Activated CD8-positive, alpha-beta memory T cell treated with anti-CD3 and anti-CD28 coated beads, Interleukin-2, amount 50 U/mL, for 48 hours (primary cell): ENCODE measurements at regions not wholly inside any gene's neighbourhood (a gene's known extent, or its start where the extent isn't known, plus 50 kb on each side); places are given as distances from the start of the nearest gene placed in this dataset.
"Not testable (repeated sequence)": the region's sequence is repeated elsewhere in the genome, so short reads cannot be mapped to it uniquely, and the experiment has no call there.

Source experiments
- DNase-seq: peaks from one replicate; pipeline ENCODE4 v3.0.0-alpha.2; 2020

DNA sequence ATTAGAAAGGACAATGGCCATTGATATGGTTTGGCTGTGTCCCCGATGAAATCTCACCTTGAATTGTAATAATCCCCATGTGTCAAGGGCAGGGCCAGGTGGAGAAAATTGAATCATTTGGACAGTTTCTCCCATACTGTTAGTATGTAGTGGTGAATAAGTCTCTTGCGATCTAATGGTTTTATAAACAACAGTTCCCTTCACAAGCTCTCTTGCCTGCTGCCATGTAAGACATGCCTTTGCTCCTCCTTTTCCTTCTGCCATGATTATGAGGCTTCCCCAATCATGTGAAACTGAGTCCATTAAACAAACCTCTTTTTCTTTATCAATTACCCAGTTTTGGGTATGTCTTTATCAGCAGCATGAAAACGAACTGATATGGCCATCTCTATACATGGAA, 302.7 kb downstream of the SFMBT2 start:
- DNase-seq, result no peak

DNA sequence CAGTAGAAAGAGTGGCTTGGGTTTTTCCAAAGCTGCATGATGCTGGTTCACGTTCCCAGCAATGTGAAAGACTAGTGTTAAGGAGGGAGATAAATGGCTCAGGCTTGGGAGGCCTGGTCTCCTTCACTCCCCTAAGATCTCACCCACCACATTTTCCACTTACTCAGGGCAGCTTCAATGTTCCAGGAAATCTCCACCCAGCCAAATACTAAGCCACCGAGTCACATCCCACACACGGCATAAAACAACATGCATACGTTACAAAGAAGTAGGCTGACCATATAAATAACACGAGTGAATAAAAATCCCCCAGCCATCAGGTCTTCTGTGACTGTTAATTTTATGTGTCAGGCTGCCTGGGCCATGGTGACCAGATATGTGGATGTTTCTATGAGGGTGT, 303.5 kb downstream of the SFMBT2 start:
- DNase-seq, result no peak

DNA sequence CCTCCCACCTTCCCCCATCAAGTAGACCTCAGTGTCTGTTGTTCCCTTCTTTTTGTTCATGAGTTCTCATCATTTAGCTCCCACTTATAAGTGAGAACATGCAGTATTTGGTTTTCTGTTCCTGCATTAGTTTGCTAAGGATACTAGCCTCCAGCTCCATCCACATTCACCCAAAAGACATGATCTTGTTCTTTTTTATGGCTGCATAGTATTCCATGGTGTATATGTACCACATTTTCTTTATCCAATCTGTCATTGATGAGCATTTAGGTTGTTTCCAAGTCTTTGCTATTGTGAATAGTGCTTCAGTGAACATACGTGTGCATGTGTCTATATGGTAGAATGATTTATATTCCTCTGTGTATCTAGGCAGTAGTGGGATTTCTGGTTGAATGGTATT, 306.5 kb downstream of the SFMBT2 start:
- not testable (repeated sequence) for DNase-seq

DNA sequence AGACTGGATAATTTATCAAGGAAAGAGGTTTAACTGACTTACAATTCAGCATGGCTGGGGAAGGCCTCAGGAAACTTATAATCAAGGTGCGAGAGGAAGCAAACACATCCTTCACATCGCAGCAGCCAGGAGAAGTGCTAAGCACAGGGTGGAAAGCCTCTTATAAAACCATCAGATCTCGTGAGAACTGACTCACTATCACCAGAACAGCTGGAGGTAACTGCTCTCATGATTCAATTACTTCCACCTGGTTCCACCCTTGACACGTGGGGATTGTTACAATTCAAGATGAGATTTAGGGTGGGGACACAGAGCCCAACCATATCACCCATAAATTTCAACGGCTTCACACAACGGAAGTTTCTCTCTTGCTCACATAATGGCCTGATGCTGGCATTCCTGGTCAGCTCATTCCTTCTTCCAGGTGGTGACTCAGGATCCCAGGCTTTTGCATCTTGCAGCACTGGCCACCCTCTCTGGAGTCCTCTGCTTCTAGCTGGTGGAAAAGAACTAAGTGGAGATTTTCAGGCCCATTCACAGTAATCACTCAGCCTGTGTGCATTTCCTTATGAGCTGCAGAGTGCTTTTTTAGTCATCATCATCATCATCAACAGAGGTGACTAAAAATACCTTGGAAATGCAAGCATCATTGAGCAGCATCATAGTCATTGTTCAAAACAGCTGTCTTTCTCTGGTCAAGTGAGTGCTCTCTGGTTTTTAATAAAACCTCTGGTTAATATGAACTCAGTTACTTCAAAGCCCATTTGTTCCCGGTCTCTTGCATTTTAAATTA, 308.1 kb downstream of the SFMBT2 start:
- no peak for DNase-seq

DNA sequence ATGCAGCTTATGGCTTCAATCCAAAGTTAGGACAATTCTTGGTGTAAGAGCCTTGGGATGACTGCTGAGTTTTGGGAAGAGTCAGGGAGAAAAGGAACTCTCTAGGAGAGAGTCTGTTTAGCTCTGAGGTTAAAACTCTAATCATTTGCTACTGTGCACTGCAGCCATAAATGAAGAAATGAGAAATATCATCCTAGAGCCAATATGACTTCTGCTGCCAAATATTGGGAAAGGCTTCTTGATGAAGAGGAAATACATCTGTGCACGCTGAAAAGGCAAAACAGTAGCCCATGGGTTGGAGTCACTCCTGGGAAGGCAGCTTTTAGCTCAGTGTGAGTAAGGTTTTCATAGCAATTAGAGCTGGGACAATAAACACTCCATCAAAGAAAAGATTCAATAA, 308.8 kb downstream of the SFMBT2 start:
- no peak for DNase-seq

DNA sequence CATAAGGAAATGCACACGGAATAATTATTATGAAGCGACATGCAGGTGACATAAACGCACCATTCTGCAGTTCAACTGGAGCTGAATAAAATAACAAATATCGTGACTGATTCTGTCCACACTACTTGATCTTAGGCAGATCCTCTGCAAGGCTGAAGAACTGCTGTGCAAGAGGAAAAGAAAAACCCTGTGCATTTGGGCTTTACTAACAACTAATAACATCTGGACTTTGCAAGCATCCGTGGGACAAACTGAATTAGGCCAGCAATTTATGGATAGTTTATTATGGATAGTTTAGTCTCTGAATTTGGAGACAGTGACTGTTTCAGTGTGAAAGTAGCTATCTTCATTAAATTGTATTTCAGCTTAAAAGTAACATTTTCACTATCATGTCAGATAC, 309.4 kb downstream of the SFMBT2 start:
- no peak for DNase-seq

DNA sequence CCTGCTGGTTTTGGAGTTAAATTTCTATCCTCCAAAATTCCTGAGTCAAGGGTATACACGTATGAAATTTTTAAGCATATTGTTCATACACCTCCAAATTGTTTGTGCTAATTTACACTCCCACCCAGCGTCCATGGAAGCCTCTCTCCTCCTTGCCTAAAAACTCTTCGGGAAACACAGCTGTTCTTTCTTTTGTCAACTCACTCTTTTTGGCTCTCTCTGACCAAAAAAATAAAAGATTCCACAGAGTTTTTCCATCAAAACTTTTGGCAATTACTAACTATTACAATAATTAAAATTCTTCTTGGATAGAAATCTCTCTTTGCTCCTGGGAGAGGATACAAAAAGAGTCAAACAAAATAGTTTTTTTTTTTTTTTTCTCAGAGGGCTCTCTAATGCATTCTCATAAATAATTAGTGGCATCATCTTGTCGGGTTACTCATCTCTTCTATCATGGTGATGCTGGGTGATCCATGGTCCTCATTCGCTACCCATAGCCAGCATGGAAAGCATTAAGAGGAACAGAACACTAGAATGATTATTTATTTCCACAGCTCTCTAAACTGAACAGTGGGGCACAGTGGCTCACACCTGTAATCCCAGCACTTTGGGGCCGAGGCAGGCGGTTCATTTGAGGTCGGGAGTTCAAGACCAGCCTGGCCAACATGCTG, 310.7 kb downstream of the SFMBT2 start:
- DNase-seq, result no peak

DNA sequence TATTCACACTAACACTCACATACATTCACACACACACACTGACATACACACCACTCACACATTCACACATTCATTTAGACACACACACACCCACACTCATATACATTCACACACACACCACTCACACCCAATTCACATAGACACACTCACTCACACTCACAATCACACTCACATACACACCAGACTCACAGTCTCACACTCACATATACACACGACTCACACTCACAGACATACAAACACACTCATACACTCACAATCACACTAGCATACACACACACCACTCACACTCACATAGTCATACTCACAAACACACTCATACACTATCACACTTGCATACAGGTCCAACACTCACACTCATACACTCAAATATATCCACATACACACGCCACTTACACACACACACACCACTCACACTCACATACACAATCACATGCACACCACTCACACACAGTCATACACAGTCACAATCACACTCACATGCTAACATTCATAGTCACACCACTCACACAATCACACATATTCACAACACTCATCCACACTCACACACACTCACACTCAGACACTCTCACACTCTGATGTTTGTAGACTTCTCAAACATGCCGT, 312.6 kb downstream of the SFMBT2 start:
- DNase-seq, result no peak

DNA sequence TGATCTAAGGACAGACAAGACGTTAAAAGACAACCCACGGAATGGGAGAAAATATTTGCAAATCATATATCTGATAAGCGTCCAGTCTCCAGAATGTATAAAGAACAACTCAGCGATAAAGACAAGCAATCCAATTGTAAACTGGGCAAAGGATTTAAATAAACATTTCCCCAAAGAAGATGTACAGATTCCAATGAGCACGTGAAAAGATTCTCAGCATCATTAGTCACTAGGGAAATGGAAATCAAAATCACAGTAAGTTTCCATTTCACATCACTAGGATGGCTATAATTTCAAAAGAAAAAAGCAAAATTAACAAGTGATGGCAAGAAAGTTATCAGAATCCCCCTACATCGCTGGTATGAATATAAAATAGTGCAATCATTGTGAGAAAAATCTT, 316.1 kb downstream of the SFMBT2 start:
- no peak for DNase-seq

DNA sequence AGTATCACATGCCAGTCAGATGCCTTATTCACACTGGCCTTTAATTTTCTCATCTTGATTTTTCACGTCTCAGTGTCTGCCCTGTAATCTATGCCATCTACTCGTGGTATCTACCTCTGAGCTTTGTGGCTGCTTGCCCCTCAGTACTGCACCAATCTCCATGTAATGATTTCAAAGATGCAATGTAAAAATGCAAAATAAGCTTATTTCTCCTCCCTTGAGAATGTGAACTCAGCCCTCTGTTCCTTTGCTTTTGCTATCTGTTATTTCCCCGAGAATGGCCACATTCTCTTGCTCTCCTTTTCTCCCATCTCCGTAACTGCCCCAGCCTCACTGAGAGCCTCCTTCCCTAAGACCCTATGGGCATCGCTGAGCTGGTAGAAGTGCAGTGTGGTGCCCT, 317.5 kb downstream of the SFMBT2 start:
- DNase-seq, result no peak

DNA sequence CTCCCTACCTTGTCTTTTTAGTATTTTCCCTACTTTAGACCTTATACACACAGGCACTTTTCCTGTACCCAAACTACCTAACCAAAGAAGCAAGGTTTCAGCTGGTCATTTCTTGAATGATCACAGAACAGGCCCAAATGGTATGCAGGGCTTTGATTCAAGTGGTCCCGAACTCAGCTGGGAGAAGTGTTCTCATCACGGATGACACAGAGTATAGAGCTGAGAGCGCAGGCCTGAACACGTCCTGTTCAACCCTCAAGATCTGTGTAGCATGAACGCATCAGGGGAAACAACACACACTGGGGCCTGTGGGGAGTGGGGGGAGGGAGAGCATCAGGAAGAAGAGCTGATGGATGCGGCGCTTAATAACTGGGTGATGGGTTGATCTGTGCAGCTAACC, 318.2 kb downstream of the SFMBT2 start:
- DNase-seq, result no peak

DNA sequence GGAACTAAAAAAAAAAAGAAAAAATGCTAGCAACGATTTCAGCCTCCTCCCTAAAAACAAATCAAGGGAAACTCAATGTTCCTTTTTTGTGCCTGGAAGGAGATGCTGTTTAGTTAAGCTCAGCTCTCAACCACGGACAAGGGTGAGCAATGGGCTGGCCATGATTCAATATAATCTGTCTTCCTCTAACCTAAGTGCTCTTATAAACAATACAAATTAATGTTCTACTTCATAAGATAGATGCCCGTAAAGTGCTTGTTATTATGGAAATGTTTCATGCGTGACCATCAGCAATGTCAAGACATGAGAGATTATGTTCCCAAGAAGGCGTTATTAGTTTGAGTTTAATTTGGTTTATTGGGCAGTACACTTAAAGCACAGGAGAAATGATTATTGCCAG, 320.3 kb downstream of the SFMBT2 start:
- no peak for DNase-seq

DNA sequence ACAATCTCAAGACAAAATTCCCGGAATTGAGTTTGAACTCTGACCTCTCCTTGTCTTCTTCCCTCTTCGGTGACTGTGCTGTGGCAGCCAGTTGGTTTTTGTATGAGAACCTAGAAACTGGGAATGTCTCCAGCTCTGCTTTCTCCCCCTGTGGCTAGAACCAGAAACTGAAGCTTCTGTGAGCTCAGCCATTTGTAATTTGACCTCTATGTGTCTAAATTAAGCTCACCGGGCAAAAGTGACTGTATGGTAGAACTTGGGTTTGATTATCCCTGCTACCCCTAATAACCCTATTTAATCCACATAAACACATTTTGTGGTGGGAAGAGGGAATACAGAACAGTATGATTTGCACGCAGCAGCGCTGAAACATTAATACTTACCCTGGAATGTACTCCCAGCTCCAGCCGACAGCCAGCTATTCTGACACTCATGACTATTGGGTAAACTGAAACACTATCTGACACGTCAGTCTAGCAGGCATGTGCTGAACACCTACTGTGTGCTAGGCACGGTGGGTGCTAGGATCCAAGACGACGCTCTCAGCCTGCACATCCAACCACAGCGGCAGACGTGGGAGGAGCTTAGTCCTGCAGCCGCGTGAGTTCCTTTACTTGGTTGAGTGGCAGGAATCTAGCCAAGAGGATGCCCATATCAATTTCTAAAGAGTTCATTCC, 324.8 kb downstream of the SFMBT2 start:
- no peak for DNase-seq

DNA sequence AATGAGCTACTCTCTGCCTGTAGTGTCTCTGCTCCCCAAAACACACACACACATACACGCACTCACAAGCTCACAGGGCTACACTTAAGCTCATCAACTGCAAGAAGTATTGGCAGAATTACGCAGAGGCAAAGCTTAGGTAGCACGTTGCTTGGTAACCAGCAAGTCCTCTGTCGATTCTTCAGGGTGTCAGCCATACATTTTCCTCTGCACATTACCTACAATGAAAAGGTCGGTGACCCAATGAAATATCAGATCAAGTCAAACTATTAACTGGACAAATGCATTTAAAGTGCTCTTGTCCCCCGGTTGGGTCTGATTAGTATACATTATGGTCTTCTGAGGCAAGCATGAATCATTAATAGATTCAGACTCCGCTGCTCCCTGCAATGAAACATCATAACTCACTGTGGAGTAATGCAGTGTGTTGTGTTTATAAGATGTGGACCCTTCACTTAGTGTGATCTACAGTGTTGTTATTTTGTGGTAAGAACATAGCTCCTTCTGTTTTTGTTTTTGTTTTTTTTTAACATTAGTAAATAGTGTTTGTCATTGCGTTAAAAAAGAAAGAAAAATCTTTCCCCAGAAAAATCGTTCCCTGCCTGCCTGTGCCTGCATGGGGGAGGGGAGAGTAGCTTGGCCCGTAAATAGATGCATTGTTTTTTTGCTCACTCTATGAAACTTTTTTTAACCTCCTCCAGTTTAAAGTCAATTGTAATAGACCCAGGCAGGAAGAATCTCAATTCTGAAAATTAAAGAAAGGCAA, 325.5 kb downstream of the SFMBT2 start:
- DNase-seq, result no peak

DNA sequence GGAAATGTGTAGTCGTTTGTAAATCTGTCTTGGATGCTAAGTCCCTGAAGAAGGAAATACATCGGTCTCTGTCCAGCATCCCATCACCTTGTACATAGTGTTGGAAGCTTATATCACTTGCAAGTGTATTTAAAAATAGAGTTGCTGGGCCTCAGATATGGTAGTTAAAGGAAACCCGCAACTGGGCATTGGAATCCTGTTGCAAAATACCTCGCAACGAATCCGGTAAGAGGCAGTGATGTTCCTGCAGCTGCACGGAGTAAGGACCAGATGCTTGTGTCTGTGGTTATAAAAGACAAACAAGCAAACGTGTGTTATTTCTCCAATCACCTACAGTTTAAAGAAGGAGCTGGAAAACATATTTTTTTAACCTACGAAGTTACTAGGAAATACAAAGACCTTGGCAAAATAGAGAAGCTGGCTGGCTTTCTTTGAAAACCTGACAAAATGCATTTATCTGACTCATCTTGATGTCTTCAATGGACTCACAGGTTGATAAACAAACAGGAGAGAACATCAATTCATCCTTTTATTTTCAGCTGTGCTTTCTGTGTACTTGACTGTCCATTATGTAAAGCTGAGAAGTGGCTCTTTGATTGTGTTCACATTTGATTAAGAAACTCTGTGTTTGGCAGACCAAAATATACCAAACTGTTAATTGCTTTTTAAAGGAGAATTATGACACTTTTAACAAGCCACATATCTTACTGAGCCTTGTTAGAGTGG, 326.4 kb downstream of the SFMBT2 start:
- DNase-seq, result no peak

DNA sequence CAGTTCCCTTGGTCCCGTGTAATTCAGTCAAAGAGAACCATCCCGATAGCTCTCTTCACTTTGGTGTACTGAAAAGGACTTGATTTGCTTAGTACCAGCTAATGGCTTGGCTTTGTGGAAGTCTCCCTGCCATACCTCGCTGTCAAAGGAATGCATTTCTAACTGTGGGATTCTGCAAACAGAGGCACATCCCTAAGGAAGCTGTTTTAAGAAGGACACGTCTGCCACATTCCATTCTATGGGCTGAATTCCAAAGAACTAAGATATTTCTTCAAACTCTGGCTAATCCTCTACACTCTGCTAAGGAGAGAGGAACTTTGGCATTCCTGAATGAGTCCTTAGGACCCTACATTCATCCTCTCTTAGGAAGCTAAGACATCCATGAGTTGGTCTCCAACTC, 327.9 kb downstream of the SFMBT2 start:
- no peak for DNase-seq

DNA sequence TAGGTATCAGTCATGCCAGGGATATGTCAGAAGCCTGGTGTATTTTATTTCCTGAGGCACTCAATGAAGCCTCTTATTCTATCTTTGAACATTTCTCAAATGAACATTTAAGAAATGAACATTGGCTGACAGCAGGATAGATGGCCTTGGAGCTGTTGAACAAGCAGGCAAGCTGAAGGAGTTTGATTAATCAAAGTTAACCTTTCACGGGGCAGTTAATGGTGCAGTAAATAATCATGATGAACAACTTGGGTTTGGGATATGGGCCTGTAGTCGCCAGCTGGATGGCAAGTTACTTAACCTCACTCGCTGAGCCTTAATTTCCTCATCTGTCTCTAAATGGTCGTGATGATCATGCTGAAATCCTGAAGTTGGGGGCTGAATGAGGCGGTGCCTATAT, 333.0 kb downstream of the SFMBT2 start:
- no peak for DNase-seq

DNA sequence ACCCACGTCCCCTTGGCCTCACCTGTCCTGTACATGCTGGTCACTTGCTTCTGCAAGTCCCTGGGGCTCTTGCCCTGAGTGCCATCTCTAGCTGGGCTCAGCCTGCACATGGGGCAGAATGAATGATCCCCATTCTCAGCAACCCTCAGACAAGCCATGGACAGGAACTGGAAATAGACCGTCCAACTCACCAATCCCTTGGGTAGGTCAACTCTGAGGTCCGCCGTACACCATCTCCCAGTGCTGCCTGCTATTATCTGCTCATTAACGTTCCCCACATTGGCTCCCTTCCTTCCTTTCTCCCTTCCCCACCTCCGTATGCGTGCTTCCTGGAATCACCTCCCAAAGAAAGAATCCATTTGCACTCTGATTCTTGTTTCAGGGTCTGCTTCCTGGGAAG, 335.0 kb downstream of the SFMBT2 start:
- no peak for DNase-seq

DNA sequence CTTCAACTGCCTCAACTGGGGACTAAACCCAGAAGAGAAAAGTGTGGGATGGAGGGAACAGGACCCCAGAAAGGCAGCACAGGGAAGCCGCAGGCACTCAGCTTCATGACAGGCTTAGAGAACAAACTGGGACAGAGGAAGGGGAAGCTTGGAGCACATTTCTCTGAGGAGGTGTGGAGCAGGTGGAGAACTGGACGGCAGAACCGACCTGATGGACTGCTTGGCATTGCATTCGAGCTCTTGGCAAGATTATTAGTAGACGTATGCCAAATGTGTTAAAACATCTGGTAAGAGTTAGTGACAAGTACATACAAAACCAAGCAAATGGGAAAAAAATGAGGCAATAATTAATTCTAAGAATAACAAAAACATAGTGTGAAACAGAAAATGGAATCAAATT, 335.7 kb downstream of the SFMBT2 start:
- DNase-seq, result no peak

DNA sequence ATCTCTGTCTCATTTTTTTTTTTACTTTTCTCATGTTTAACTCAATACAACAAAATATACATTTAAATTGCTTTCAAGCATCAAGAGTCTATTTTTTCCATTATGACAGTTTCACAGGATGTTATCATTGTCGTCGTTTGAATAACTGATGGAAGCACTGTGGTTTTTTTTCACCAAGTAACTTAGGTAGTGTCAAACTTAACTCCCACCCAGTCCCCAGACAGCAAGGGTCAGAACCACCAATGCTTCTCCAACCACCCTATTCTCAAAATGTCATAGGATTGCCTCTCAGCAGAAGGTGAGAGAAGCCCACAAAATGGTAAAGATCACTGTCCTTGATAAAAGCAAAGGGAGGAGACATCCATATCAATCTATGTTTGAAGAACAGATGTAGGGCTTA, 339.4 kb downstream of the SFMBT2 start:
- DNase-seq, result no peak

DNA sequence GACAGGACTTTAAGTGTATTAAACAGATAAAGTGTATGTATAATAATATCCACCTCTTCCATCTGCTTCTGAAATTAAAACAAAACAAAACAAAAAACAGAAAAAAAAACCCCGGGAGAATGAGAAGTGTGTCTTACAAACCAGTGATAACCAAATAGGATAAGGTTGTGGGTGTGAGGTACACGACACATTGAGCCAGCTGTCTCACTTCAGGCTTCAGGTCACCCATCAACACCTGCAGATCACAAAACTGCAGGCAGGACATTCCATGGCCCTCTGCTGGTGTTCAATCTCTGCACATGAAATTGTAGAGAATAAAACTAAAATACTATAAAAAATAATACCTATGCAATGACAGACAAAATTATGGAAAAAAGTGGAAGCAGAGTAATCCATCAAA, 339.9 kb downstream of the SFMBT2 start:
- no peak for DNase-seq

DNA sequence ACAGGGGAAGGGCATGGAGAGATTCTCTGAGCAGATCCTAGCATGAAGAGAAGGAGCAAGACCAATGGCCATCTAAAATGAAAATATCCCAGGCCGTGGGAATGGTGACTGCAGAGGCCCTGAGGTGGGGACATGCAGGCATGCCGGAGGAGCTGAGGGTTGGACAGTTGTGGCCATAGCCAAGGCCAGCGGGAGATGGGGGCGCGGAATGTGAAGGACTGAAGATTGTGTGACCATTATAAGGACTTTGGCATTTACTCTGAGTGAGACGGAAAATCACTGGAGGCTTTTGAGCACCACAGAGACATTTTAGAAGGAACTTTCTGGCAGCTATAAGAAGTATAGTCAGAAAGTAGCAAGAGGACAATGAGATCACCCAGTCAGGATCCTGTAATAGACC, 341.1 kb downstream of the SFMBT2 start:
- DNase-seq, result no peak
